K562 (cell line): ENCODE measurements at regions not wholly inside any gene's neighbourhood (a gene's known extent, or its start where the extent isn't known, plus 50 kb on each side); places are given as distances from the start of the nearest gene placed in this dataset.

Experiments used
- ATAC-seq: fragments of 200-7000 bp; cut with Tn5 transposase; 3 replicates; pipeline ENCODE4 v1.9.1; 2020; ENCODE audit warnings: moderate library complexity
- BruUV-seq: library from RNA; stranded (reverse); fragments of 400-500 nt; replicated peaks from 2 replicates; lab custom pipeline; 2021; lab: Mats Ljungman, UMichigan
- CTCF ChIA-PET: fragments of 300-600 bp; formaldehyde crosslinking; extraction: SDS; loops from one replicate; lab custom pipeline; 2021; ENCODE audit warnings: low intra/inter-chr PET ratio; lab: Yijun Ruan, JAX
- POLR2A ChIA-PET: fragments of 300-600, 350-650 bp; sonication (Branson Sonifier 250); formaldehyde crosslinking; extraction: SDS; loops from one replicate; lab custom pipeline; 2021; ENCODE audit warnings: antibody characterized with exemption, inconsistent platforms; lab: Yijun Ruan, JAX
- DNase-seq, 4 experiments: peaks; one replicate each; pipeline versions ENCODE4 v3.0.0 to v3.0.0-alpha.2; 2011 to 2018; ENCODE audit warnings: low spot score in 3 of 4, mixed read lengths in 3 of 4; ENCODE audit errors: extremely low read depth in 1 of 4
- FAIRE-seq: peaks from 2 replicates; lab custom pipeline; 2011; peaks lifted over from hg19 to GRCh38; lab: Jason Lieb, UNC
- H2AFZ ChIP-seq: 2 replicates; pipeline ENCODE4 v1.6.0; 2011; ENCODE audit warnings: low read depth, low read length, control low read depth, inconsistent platforms
- H3K27ac ChIP-seq: fragments of 200-600 bp; 3 replicates; pipeline ENCODE4 v1.8.0; 2011; ENCODE audit warnings: low read depth, mild to moderate bottlenecking, control low read depth, inconsistent platforms, low read length, moderate library complexity, mixed read lengths; ENCODE audit errors: extremely low read depth
- H3K27me3 ChIP-seq, 2 experiments: fragments of 300-600 bp in 1 of 2; 2 replicates in 1 of 2; 3 replicates in 1 of 2; pipeline versions ENCODE4 v1.6.0 to v1.8.0; 2011; ENCODE audit warnings: inconsistent platforms in 2 of 2, low read length in 2 of 2, mild to moderate bottlenecking in 1 of 2, mixed read lengths in 1 of 2, moderate library complexity in 1 of 2; ENCODE audit not compliant: control insufficient read depth in 2 of 2, insufficient read depth in 2 of 2
- H3K36me3 ChIP-seq: fragments of 300-600 bp; 3 replicates; pipeline ENCODE4 v1.8.0; 2011; ENCODE audit warnings: mild to moderate bottlenecking, low read length, inconsistent platforms; ENCODE audit not compliant: control insufficient read depth, insufficient read depth
- H3K4me1 ChIP-seq, 2 experiments: fragments of 200-600 bp in 1 of 2; replicated peaks in 1 of 2; 2 replicates in 1 of 2; 3 replicates in 1 of 2; pipeline versions ENCODE4 v1.5.1 to v1.8.0; 2011; ENCODE audit warnings: inconsistent platforms in 2 of 2, low read length in 2 of 2, mild to moderate bottlenecking in 1 of 2, mixed read lengths in 1 of 2, moderate library complexity in 1 of 2; ENCODE audit not compliant: control insufficient read depth in 2 of 2, insufficient read depth in 2 of 2
- H3K4me2 ChIP-seq: 2 replicates; pipeline ENCODE4 v1.6.1; 2011; ENCODE audit warnings: low read length, control low read depth, inconsistent platforms, mixed read lengths; ENCODE audit not compliant: insufficient read depth
- H3K4me3 ChIP-seq: fragments of 200-600 bp; sonication (generic), shearing (Covaris generic); 2 replicates; pipeline ENCODE4 v1.5.1; 2016; ENCODE audit warnings: control low read depth, inconsistent platforms
- H3K79me2 ChIP-seq: fragments of 200-600 bp; 3 replicates; pipeline ENCODE4 v1.8.0; 2011; ENCODE audit warnings: low read length, inconsistent platforms; ENCODE audit not compliant: control insufficient read depth, insufficient read depth
- H3K9ac ChIP-seq, 2 experiments: 2 replicates each; pipeline versions ENCODE4 v1.6.0 to v1.6.1; 2011; ENCODE audit warnings: low read depth in 2 of 2, low read length in 2 of 2, control low read depth in 1 of 2, inconsistent platforms in 1 of 2, mild to moderate bottlenecking in 1 of 2, mixed read lengths in 1 of 2; ENCODE audit not compliant: insufficient read depth in 1 of 2
- H3K9me1 ChIP-seq: one replicate; pipeline ENCODE4 v1.6.0; 2011; ENCODE audit warnings: inconsistent platforms, mild to moderate bottlenecking, low read length, moderate library complexity; ENCODE audit not compliant: control insufficient read depth, insufficient read depth
- H3K9me3 ChIP-seq: replicated peaks from 2 replicates; pipeline ENCODE4 v1.5.1; 2011; ENCODE audit warnings: low read depth, low read length, inconsistent platforms; ENCODE audit not compliant: control insufficient read depth, insufficient read depth
- H4K20me1 ChIP-seq: replicated peaks from 2 replicates; pipeline ENCODE4 v1.6.1; 2011; ENCODE audit warnings: low read length, inconsistent platforms, mixed read lengths; ENCODE audit not compliant: control insufficient read depth, insufficient read depth
- ASH1L ChIP-seq: fragments of 450-650 bp; IDR thresholded peaks from 2 replicates; pipeline ENCODE4 v1.6.1; 2018; ENCODE audit warnings: borderline replicate concordance, mild to moderate bottlenecking, low read depth; ENCODE audit not compliant: partially characterized antibody
- DNMT1 ChIP-seq: fragments of 450-650 bp; IDR thresholded peaks from 2 replicates; pipeline ENCODE4 v1.6.1; 2016; ENCODE audit warnings: antibody characterized with exemption, mild to moderate bottlenecking
- HNRNPLL ChIP-seq: fragments of 200-400 bp; formaldehyde crosslinking; IDR thresholded peaks from 2 replicates; pipeline ENCODE4 v1.6.1; 2017; ENCODE audit warnings: low read length, low read depth, mild to moderate bottlenecking; ENCODE audit not compliant: poor library complexity, severe bottlenecking
- JUNB ChIP-seq: fragments of 450-650 bp; formaldehyde crosslinking; conservative IDR thresholded peaks from 2 replicates; pipeline ENCODE4 v1.4.0; 2020; ENCODE audit warnings: mild to moderate bottlenecking
- KDM5B ChIP-seq: fragments of 200-600 bp; sonication (generic); IDR thresholded peaks from 2 replicates; pipeline ENCODE4 v1.6.1; 2012; ENCODE audit warnings: low read depth, mild to moderate bottlenecking, moderate library complexity, low read length, control low read depth, inconsistent platforms; ENCODE audit not compliant: insufficient replicate concordance
- MCM3 ChIP-seq: fragments of 450-650 bp; IDR thresholded peaks from 2 replicates; pipeline ENCODE4 v1.6.1; 2016
- MECOM ChIP-seq: fragments of 250-450 bp; sonication (Bioruptor Pico); IDR thresholded peaks from 2 replicates; pipeline ENCODE4 v1.8.0; 2022; ENCODE audit warnings: inconsistent platforms
- PRPF4 ChIP-seq: fragments of 200-400 bp; formaldehyde crosslinking; IDR thresholded peaks from one replicate; pipeline ENCODE4 v1.6.1; 2017; ENCODE audit warnings: low read length, low read depth, mild to moderate bottlenecking; ENCODE audit not compliant: insufficient read depth, poor library complexity, severe bottlenecking
- RBFOX2 ChIP-seq: fragments of 200-400 bp; formaldehyde crosslinking; IDR thresholded peaks from 2 replicates; pipeline ENCODE4 v1.6.1; 2017; ENCODE audit warnings: low read depth, mild to moderate bottlenecking, low read length, moderate library complexity
- SP1 ChIP-seq: sonication (generic); formaldehyde crosslinking; IDR thresholded peaks from 2 replicates; pipeline ENCODE4 v1.8.1; 2022; ENCODE audit warnings: mild to moderate bottlenecking, missing genetic modification reagents
- U2AF2 ChIP-seq: fragments of 200-400 bp; formaldehyde crosslinking; optimal IDR thresholded peaks from 2 replicates; pipeline ENCODE3; 2017; ENCODE audit warnings: low read depth, mild to moderate bottlenecking, low read length
- WHSC1 ChIP-seq: IDR thresholded peaks from one replicate; pipeline ENCODE4 v1.6.1; 2012; ENCODE audit warnings: low read length, control low read depth, inconsistent platforms
- WGBS: fragments of 100-300 bp; shearing (Covaris generic); methylation state at CpG from one replicate; pipeline ENCODE4 v1.1.6; 2016; ENCODE audit warnings: low coverage, mixed read lengths; ENCODE audit not compliant: insufficient coverage; ENCODE audit errors: missing lambda C conversion rate; 5-methylcytosine and 5-hydroxymethylcytosine counted together
- in situ Hi-C: fragments of 300-500 bp; cut with MboI; formaldehyde crosslinking; loops from 4 replicates; pipeline ENCODE4 v1.15.0; 2018; ENCODE audit warnings: inconsistent platforms, mixed read lengths
- intact Hi-C: fragments of 100-400 bp; cut with micrococcal nuclease; formaldehyde crosslinking; loops from 2 replicates; pipeline ENCODE4 v1.14.2; 2022
- TF ChIP-seq, protein P1 (sequence below): fragments of 250-450 bp; sonication (Bioruptor Pico); IDR thresholded peaks from 2 replicates; pipeline ENCODE4 v1.8.0; 2021; ENCODE audit warnings: moderate library complexity, mild to moderate bottlenecking, inconsistent platforms
- TF ChIP-seq, protein P2 (sequence below), 2 experiments: IDR thresholded peaks in 1 of 2; conservative IDR thresholded peaks in 1 of 2; 2 replicates each; pipeline ENCODE4 v1.6.1; 2016; ENCODE audit warnings: low read depth in 2 of 2, mild to moderate bottlenecking in 1 of 2, missing compliant biosample characterization in 1 of 2, missing genetic modification characterization in 1 of 2, moderate library complexity in 1 of 2
- TF ChIP-seq, protein P3 (sequence below), 2 experiments: IDR thresholded peaks; 2 replicates each; pipeline ENCODE4 v1.6.1; 2011; ENCODE audit warnings: borderline replicate concordance in 1 of 2, control low read depth in 1 of 2, low read depth in 1 of 2, low read length in 1 of 2, mild to moderate bottlenecking in 1 of 2, mixed read lengths in 1 of 2, moderate library complexity in 1 of 2; ENCODE audit not compliant: insufficient read depth in 1 of 2, insufficient read length in 1 of 2, poor library complexity in 1 of 2, severe bottlenecking in 1 of 2; ENCODE audit errors: extremely low read depth in 1 of 2
- TF ChIP-seq, protein P4 (sequence below), 2 experiments: fragments of 450-650 bp; conservative IDR thresholded peaks; 2 replicates each; pipeline ENCODE4 v1.6.1; 2017; ENCODE audit warnings: mild to moderate bottlenecking in 2 of 2, moderate library complexity in 2 of 2

DNA sequence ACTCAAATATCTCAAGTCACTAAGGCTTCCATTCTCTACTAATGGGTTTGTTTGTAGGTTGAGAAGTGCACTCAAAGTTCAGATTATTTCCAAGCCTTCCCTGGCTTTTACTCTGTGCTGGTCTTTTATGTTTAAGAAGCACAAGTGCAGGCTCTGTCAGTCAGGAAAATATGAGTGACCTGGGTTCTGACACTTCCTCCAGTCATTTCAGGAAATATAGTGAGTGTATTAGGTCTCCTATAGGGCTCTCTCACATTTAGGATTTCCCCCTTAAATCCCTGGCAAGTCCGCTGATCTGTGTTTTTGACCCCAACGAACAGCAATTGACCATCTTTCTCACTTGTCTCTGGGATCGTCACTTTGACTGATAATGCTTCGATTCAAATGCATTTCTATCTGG, 210.2 kb downstream of the ARPP21 start:
- Histone ChIP-seq H3K4me1 (no peaks in the 10 kb centered on the region), H3K4me2 (no peak overlapping the region), H3K9me1 (no peaks in the 10 kb centered on the region), H3K79me2 (no peaks in the 10 kb centered on the region), H3K4me3 (no peak overlapping the region), H3K9ac (no peak overlapping the region), H3K9me3 (no peaks in the 10 kb centered on the region), H3K27me3 (no peaks in the 10 kb centered on the region), H3K27ac (no peak overlapping the region), H4K20me1 (no peaks in the 10 kb centered on the region), H3K36me3 (no peaks in the 10 kb centered on the region), H2AFZ (no peak overlapping the region)
- intact Hi-C loops = no loop called here
- no peak for ATAC-seq
- no peak for FAIRE-seq
- 0% methylated on average over 4 of the region's 4 CpGs for WGBS
- CTCF ChIA-PET = no interaction called here
- BruUV-seq = no TSS peak
- no peak for DNase-seq
- in situ Hi-C loops = no loop called here
- POLR2A ChIA-PET = no interaction called here
- TF ChIP-seq, protein P1, sequence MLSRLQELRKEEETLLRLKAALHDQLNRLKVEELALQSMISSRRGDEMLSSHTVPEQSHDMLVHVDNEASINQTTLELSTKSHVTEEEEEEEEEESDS (CRISPR knock-in tag) = no peak
- TF ChIP-seq RBFOX2 (no peak), KDM5B (no peak), MECOM (no peak), U2AF2 (no peak), MCM3 (no peak), HNRNPLL (no peak), JUNB (no peak), PRPF4 (no peak), WHSC1 (no peak), DNMT1 (no peak), ASH1L (no peak), SP1 (no peak)
- TF ChIP-seq, protein P2, sequence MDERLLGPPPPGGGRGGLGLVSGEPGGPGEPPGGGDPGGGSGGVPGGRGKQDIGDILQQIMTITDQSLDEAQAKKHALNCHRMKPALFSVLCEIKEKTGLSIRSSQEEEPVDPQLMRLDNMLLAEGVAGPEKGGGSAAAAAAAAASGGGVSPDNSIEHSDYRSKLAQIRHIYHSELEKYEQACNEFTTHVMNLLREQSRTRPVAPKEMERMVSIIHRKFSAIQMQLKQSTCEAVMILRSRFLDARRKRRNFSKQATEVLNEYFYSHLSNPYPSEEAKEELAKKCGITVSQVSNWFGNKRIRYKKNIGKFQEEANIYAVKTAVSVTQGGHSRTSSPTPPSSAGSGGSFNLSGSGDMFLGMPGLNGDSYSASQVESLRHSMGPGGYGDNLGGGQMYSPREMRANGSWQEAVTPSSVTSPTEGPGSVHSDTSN (CRISPR knock-in tag; IDR thresholded peaks at IDR 0.05; ENCODE audit: low read depth) = no peak
- TF ChIP-seq, protein P2 (tag; conservative IDR thresholded peaks at IDR 0.05; ENCODE audit: low read depth) = no peak
- TF ChIP-seq, protein P3, sequence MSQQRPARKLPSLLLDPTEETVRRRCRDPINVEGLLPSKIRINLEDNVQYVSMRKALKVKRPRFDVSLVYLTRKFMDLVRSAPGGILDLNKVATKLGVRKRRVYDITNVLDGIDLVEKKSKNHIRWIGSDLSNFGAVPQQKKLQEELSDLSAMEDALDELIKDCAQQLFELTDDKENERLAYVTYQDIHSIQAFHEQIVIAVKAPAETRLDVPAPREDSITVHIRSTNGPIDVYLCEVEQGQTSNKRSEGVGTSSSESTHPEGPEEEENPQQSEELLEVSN (IDR thresholded peaks at IDR 0.05; ENCODE audit: borderline replicate concordance in 1 of 2, extremely low read depth in 1 of 2, insufficient read depth in 1 of 2, insufficient read length in 1 of 2, low read depth in 1 of 2, low read length in 1 of 2, poor library complexity in 1 of 2, severe bottlenecking in 1 of 2) = no peak
- TF ChIP-seq, protein P4, sequence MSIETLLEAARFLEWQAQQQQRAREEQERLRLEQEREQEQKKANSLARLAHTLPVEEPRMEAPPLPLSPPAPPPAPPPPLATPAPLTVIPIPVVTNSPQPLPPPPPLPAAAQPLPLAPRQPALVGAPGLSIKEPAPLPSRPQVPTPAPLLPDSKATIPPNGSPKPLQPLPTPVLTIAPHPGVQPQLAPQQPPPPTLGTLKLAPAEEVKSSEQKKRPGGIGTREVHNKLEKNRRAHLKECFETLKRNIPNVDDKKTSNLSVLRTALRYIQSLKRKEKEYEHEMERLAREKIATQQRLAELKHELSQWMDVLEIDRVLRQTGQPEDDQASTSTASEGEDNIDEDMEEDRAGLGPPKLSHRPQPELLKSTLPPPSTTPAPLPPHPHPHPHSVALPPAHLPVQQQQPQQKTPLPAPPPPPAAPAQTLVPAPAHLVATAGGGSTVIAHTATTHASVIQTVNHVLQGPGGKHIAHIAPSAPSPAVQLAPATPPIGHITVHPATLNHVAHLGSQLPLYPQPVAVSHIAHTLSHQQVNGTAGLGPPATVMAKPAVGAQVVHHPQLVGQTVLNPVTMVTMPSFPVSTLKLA (conservative IDR thresholded peaks at IDR 0.05) = no peak
